ENCODE measurements at regions not wholly inside any gene's neighbourhood (a gene's known extent, or its start where the extent isn't known, plus 50 kb on each side); places are given as distances from the start of the nearest gene placed in this dataset.
A peak's percentile ranks its signal among the peaks of the same experiment; 100 is the strongest.

GRCh38 chr2:172374318-172375240, 52.8 kb upstream of the ITGA6 start:
- Mint-ChIP-seq H3K9me3 (peaks cover 7% of the 10 kb centered on the region), H3K27me3 (ENCODE audit: low read depth) (peaks cover 15% of the 10 kb centered on the region), H3K27ac (peak overlapping the region; percentile 86 to 92 (median 91)), H3K4me3 (no peak overlapping the region), H3K4me1 (peaks cover 35% of the 10 kb centered on the region), H3K36me3 (ENCODE audit: low read depth) (peaks cover 4% of the 10 kb centered on the region)
- no peak for TF ChIP-seq CTCF (IDR thresholded peaks at IDR 0.05; ENCODE audit: unreplicated experiment in 3 of 3)

- no peak for TF ChIP-seq CTCF (IDR thresholded peaks at IDR 0.05; ENCODE audit: unreplicated experiment in 3 of 3)
These were observed 52.1 kb upstream of the ITGA6 start for GRCh38 chr2:172375251-172375650.

GRCh38 chr2:172376016-172376415, 51.4 kb upstream of the ITGA6 start:
- TF ChIP-seq CTCF (IDR thresholded peaks at IDR 0.05; ENCODE audit: unreplicated experiment in 3 of 3), result no peak
- H3K27me3 Mint-ChIP-seq (ENCODE audit: low read depth), result peaks cover 15% of the 10 kb centered on the region
- peak overlapping the region in 1 of 3 experiments; percentile 28 for H3K27ac Mint-ChIP-seq
- no peak overlapping the region for H3K4me3 Mint-ChIP-seq
- peaks cover 2% of the 10 kb centered on the region for H3K9me3 Mint-ChIP-seq
- no peaks in the 10 kb centered on the region for H3K36me3 Mint-ChIP-seq (ENCODE audit: low read depth)
- peaks cover 44% of the 10 kb centered on the region for H3K4me1 Mint-ChIP-seq

More at GRCh38 chr2:172375251-172375650, 52.1 kb upstream of the ITGA6 start:
- H3K27ac Mint-ChIP-seq, result peak overlapping the region in 2 of 3 experiments; percentile 91 to 92
- H3K9me3 Mint-ChIP-seq, result peaks cover 5% of the 10 kb centered on the region
- H3K4me3 Mint-ChIP-seq, result no peak overlapping the region
- peaks cover 4% of the 10 kb centered on the region for H3K36me3 Mint-ChIP-seq (ENCODE audit: low read depth)
- peaks cover 15% of the 10 kb centered on the region for H3K27me3 Mint-ChIP-seq (ENCODE audit: low read depth)
- peaks cover 37% of the 10 kb centered on the region for H3K4me1 Mint-ChIP-seq

- peak overlapping the region in 2 of 3 experiments; percentile 28 to 37 for H3K27ac Mint-ChIP-seq
- H3K4me3 Mint-ChIP-seq, result no peak overlapping the region
- peaks cover 2% of the 10 kb centered on the region for H3K9me3 Mint-ChIP-seq
- no peak for TF ChIP-seq CTCF (IDR thresholded peaks at IDR 0.05; ENCODE audit: unreplicated experiment in 3 of 3)
- peaks cover 15% of the 10 kb centered on the region for H3K27me3 Mint-ChIP-seq (ENCODE audit: low read depth)
- H3K4me1 Mint-ChIP-seq, result peaks cover 50% of the 10 kb centered on the region
- no peaks in the 10 kb centered on the region for H3K36me3 Mint-ChIP-seq (ENCODE audit: low read depth)
These were observed 50.8 kb upstream of the ITGA6 start for GRCh38 chr2:172376505-172377125.

- H3K4me3 Mint-ChIP-seq, result no peak overlapping the region
- no peaks in the 10 kb centered on the region for H3K36me3 Mint-ChIP-seq (ENCODE audit: low read depth)
- peaks cover 52% of the 10 kb centered on the region for H3K4me1 Mint-ChIP-seq
- peak overlapping the region in 1 of 3 experiments; percentile 28 for H3K27ac Mint-ChIP-seq
- H3K27me3 Mint-ChIP-seq (ENCODE audit: low read depth), result peaks cover 15% of the 10 kb centered on the region
- TF ChIP-seq CTCF (IDR thresholded peaks at IDR 0.05; ENCODE audit: unreplicated experiment in 3 of 3), result no peak
- peaks cover under 1% of the 10 kb centered on the region for H3K9me3 Mint-ChIP-seq
These were observed 50.0 kb upstream of the ITGA6 start for GRCh38 chr2:172377408-172377807.
